HG02610 (cell line): ENCODE measurements at regions not wholly inside any gene's neighbourhood (a gene's known extent, or its start where the extent isn't known, plus 50 kb on each side); places are given as distances from the start of the nearest gene placed in this dataset.
"Not testable (repeated sequence)": the region's sequence is repeated elsewhere in the genome, so short reads cannot be mapped to it uniquely, and the experiment has no call there.

Experiments used
- ATAC-seq: cut with Tn5 transposase; IDR thresholded peaks from one replicate; pipeline ENCODE4 v1.9.1; 2021; ENCODE audit warnings: mild to moderate bottlenecking, moderate library complexity; ENCODE audit not compliant: unreplicated experiment

GRCh38 chr3:69491975-69492374 lies 106.1 kb upstream of the FRMD4B start:
- ATAC-seq: no peak

GRCh38 chr3:69490971-69491370 lies 105.1 kb upstream of the FRMD4B start:
- ATAC-seq: no peak

GRCh38 chr3:69490235-69490634 lies 104.3 kb upstream of the FRMD4B start:
- no peak for ATAC-seq

GRCh38 chr3:69488026-69488425 lies 102.1 kb upstream of the FRMD4B start:
- no peak for ATAC-seq

GRCh38 chr3:69485489-69485888 lies 99.6 kb upstream of the FRMD4B start:
- no peak for ATAC-seq

- no peak for ATAC-seq
These were observed 98.9 kb upstream of the FRMD4B start for GRCh38 chr3:69484507-69485393.

- ATAC-seq: no peak
These were observed 97.6 kb upstream of the FRMD4B start for GRCh38 chr3:69483449-69483848.

GRCh38 chr3:69480986-69481385 lies 95.1 kb upstream of the FRMD4B start:
- not testable (repeated sequence) for ATAC-seq

GRCh38 chr3:69474186-69474585 lies 88.3 kb upstream of the FRMD4B start:
- ATAC-seq: no peak

- ATAC-seq: no peak
These were observed 86.2 kb upstream of the FRMD4B start for GRCh38 chr3:69472093-69472492.

- no peak for ATAC-seq
These were observed 77.6 kb upstream of the FRMD4B start for GRCh38 chr3:69463531-69463930.

- ATAC-seq: no peak
These were observed 76.9 kb upstream of the FRMD4B start for GRCh38 chr3:69462826-69463100.

GRCh38 chr3:69462022-69462825 lies 76.3 kb upstream of the FRMD4B start:
- ATAC-seq: no peak

- no peak for ATAC-seq
These were observed 74.1 kb upstream of the FRMD4B start for GRCh38 chr3:69460034-69460433.

GRCh38 chr3:69458803-69459365 lies 73.0 kb upstream of the FRMD4B start:
- ATAC-seq: no peak

- ATAC-seq: no peak
These were observed 70.7 kb upstream of the FRMD4B start for GRCh38 chr3:69456631-69457030.

GRCh38 chr3:69454204-69454787 lies 68.4 kb upstream of the FRMD4B start:
- ATAC-seq: no peak

GRCh38 chr3:69452295-69452694 lies 66.4 kb upstream of the FRMD4B start:
- no peak for ATAC-seq

GRCh38 chr3:69451594-69451993 lies 65.7 kb upstream of the FRMD4B start:
- ATAC-seq: no peak

- no peak for ATAC-seq
These were observed 63.0 kb upstream of the FRMD4B start for GRCh38 chr3:69448877-69449276.

GRCh38 chr3:69446402-69447072 lies 60.6 kb upstream of the FRMD4B start:
- ATAC-seq: no peak
